Testis (tissue), 2 donors: ENCODE measurements at regions not wholly inside any gene's neighbourhood (a gene's known extent, or its start where the extent isn't known, plus 50 kb on each side); places are given as distances from the start of the nearest gene placed in this dataset.

Experiments
- DNase-seq: peaks from one replicate; pipeline ENCODE4 v3.0.0-alpha.2; 2019
- H3K27ac ChIP-seq, 2 donors: fragments of 200-600 bp; sonication (generic); one replicate each; pipeline ENCODE4 v1.5.1; 2019
- H3K27me3 ChIP-seq: fragments of 200-600 bp; sonication (generic); one replicate; pipeline ENCODE4 v1.5.1; 2019
- H3K36me3 ChIP-seq: fragments of 200-600 bp; sonication (generic); one replicate; pipeline ENCODE4 v1.5.1; 2017; ENCODE audit warnings: low read depth; ENCODE audit errors: missing control alignments
- H3K4me1 ChIP-seq: fragments of 200-600 bp; sonication (generic); one replicate; pipeline ENCODE4 v1.5.1; 2019
- H3K4me3 ChIP-seq, 2 donors: fragments of 200-600 bp; sonication (generic); one replicate each; pipeline ENCODE4 v1.5.1; 2017 to 2019
- H3K9me3 ChIP-seq: fragments of 200-600 bp; sonication (generic); one replicate; pipeline ENCODE4 v1.5.1; 2017
- CTCF ChIP-seq, 3 experiments: fragments of 450-650 bp in 2 of 3; fragments of 200-600 bp in 1 of 3; sonication (generic) in 1 of 3; IDR thresholded peaks; one replicate each; pipeline ENCODE4 v1.5.1; 2016 to 2019; ENCODE audit warnings: antibody characterized with exemption in 3 of 3, mild to moderate bottlenecking in 2 of 3, moderate library complexity in 1 of 3
- POLR2A ChIP-seq: fragments of 450-650 bp; IDR thresholded peaks from one replicate; pipeline ENCODE4 v1.6.1; 2017; ENCODE audit warnings: antibody characterized with exemption, mild to moderate bottlenecking, moderate library complexity
- WGBS, 2 donors: methylation state at CpG; one replicate each; pipeline ENCODE4 v1.1.5; 2018; 5-methylcytosine and 5-hydroxymethylcytosine counted together
- intact Hi-C: fragments of 100-400 bp; cut with DNase I; formaldehyde crosslinking; loops from one replicate; pipeline ENCODE4 v1.15.1; 2023; ENCODE audit warnings: low total_unique reads

- Histone ChIP-seq H3K36me3 (no peaks in the 10 kb centered on the region), H3K4me1 (peaks cover 34% of the 10 kb centered on the region), H3K27ac (no peak overlapping the region), H3K27me3 (no peaks in the 10 kb centered on the region), H3K4me3 (no peak overlapping the region), H3K9me3 (no peaks in the 10 kb centered on the region)
- intact Hi-C loops: no loop called here
- no peak for TF ChIP-seq POLR2A
- no peak for DNase-seq
- 93 to 94% methylated on average over 8 of the region's 8 CpGs for WGBS, 2 donors
Measured at GRCh38 chr12:124658806-124659402, 91.5 kb upstream of the NCOR2 start.

DNA sequence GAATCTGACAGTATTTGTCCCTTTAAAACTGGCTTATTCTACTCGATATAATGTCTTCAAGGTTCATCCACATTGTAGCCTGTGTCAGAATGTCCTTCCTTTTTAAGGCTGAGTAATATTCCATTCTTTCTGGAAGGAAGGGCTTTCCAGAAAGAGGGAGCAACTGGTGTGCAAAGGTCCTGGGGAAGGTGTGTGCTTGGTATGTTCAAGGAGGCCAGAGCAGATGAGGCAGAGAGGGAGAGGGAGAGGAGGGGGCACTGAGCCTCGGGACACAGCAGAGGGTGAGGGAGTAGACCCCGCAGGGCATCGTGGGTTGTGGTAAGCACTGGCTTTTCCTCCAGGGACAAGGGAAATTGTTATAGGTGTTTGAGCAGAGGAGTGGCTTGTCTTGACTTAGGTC, 90.9 kb upstream of the NCOR2 start:
- 93 to 94% methylated on average over 4 of the region's 4 CpGs for WGBS, 2 donors
- Histone ChIP-seq H3K9me3 (no peaks in the 10 kb centered on the region), H3K36me3 (no peaks in the 10 kb centered on the region), H3K4me3 (no peak overlapping the region), H3K27me3 (no peaks in the 10 kb centered on the region), H3K4me1 (peaks cover 37% of the 10 kb centered on the region), H3K27ac (no peak overlapping the region)
- TF ChIP-seq POLR2A: no peak
- no peak for TF ChIP-seq CTCF (IDR thresholded peaks at IDR 0.05)
- no peak for DNase-seq
- intact Hi-C loops: no loop called here

- Histone ChIP-seq H3K4me1 (peaks cover 41% of the 10 kb centered on the region), H3K9me3 (no peaks in the 10 kb centered on the region), H3K27ac (peak overlapping the region in 1 of 2 donors; percentile 76), H3K4me3 (no peak overlapping the region), H3K36me3 (no peaks in the 10 kb centered on the region), H3K27me3 (no peaks in the 10 kb centered on the region)
- intact Hi-C loops: no loop called here
- no peak for DNase-seq
- WGBS, 2 donors: 64 to 68% methylated on average over 8 of the region's 8 CpGs
- TF ChIP-seq CTCF (IDR thresholded peaks at IDR 0.05) (no peak), POLR2A (no peak)
Measured at GRCh38 chr12:124656947-124657434, 89.6 kb upstream of the NCOR2 start.

DNA sequence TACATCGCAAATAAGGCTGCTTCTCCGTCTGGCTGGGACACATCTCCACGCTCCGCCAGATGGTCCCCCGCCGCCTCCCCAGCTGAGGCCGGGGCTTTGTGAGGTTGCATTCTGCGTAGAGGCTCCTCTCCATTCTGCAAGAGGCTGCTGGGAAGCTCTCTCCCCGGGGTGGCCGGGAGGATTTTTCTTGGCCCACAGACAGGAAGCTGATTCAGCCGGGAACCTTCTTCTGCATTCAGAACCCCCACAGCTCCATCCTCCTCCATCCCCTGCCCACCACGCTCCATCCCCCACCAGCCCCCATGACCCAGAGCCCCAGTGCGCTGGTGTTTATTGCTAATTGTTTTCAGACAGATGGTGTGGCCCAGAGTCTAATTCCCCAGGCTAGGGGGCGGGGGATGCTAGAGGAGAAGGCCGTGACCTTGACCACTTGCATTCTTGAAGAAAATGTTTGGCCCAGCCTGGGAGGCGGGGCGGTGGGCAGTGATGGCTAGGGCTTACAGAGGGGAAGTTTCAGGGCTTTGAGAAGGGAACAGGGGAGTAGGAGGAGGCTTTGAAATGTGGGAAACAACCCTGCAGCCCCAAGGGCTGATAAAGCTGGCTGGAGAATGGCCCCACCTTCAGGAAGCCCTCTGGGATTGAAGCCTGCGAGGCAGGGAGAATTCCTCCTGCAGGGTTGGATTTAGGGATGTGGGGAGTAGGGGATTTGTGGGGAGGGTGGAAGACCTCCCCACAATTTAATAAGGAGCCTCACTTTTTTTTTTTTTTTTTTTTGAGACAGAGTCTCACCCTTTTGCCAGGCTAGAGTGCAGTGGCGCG, 88.5 kb upstream of the NCOR2 start:
- peak; percentile 94 for DNase-seq
- 25 to 32% methylated on average over 18 to 20 of the region's 20 CpGs for WGBS, 2 donors
- TF ChIP-seq POLR2A (no peak), CTCF (IDR thresholded peaks at IDR 0.05) (no peak)
- Histone ChIP-seq H3K4me1 (peaks cover 40% of the 10 kb centered on the region), H3K9me3 (no peaks in the 10 kb centered on the region), H3K27ac (peak overlapping the region; percentile 61 to 76), H3K4me3 (no peak overlapping the region), H3K36me3 (no peaks in the 10 kb centered on the region), H3K27me3 (no peaks in the 10 kb centered on the region)
- intact Hi-C loops: no loop called here

GRCh38 chr12:124655048-124655697, 87.8 kb upstream of the NCOR2 start:
- no peaks in the 10 kb centered on the region for H3K9me3 ChIP-seq
- no peak overlapping the region for H3K4me3 ChIP-seq
- DNase-seq: peak; percentile 82
- H3K27me3 ChIP-seq: no peaks in the 10 kb centered on the region
- H3K4me1 ChIP-seq: peaks cover 33% of the 10 kb centered on the region
- intact Hi-C loops: no loop called here
- TF ChIP-seq POLR2A: no peak
- no peak for TF ChIP-seq CTCF (IDR thresholded peaks at IDR 0.05)
- no peaks in the 10 kb centered on the region for H3K36me3 ChIP-seq
- whole genome bisulfite sequencing, 2 donors: 23 to 38% methylated on average over 16 to 18 of the region's 18 CpGs
- H3K27ac ChIP-seq: peak overlapping the region; percentile 61 to 76
